ENCODE measurements at regions not wholly inside any gene's neighbourhood (a gene's known extent, or its start where the extent isn't known, plus 50 kb on each side); places are given as distances from the start of the nearest gene placed in this dataset.
"Not testable (repeated sequence)": the region's sequence is repeated elsewhere in the genome, so short reads cannot be mapped to it uniquely, and the experiment has no call there.

- Histone ChIP-seq H3K9ac (ENCODE audit: low read depth, low read length) (no peak overlapping the region), H3K4me2 (ENCODE audit: low read length) (no peak overlapping the region), H3K4me1 (ENCODE audit: control insufficient read depth, insufficient read depth, low read length) (peaks cover 7% of the 10 kb centered on the region), H3K36me3 (ENCODE audit: insufficient read depth, low read length) (no peaks in the 10 kb centered on the region), H3K27me3 (ENCODE audit: control insufficient read depth, insufficient read depth, low read length) (peaks cover 9% of the 10 kb centered on the region), H3K4me3 (ENCODE audit: low read length) (no peak overlapping the region), H3K9me3 (replicated peaks; ENCODE audit: low read length) (no peaks in the 10 kb centered on the region)
These were observed 136.4 kb upstream of the PRKCQ start for GRCh38 chr10:6716516-6716915.

- Histone ChIP-seq H3K9me3 (replicated peaks; ENCODE audit: low read length) (no peaks in the 10 kb centered on the region), H3K36me3 (ENCODE audit: insufficient read depth, low read length) (no peaks in the 10 kb centered on the region), H3K4me1 (ENCODE audit: control insufficient read depth, insufficient read depth, low read length) (no peaks in the 10 kb centered on the region), H3K27me3 (ENCODE audit: control insufficient read depth, insufficient read depth, low read length) (peaks cover 18% of the 10 kb centered on the region), H3K9ac (ENCODE audit: low read depth, low read length) (no peak overlapping the region), H3K4me3 (ENCODE audit: low read length) (no peak overlapping the region), H3K4me2 (ENCODE audit: low read length) (no peak overlapping the region)
These were observed 133.6 kb upstream of the PRKCQ start for GRCh38 chr10:6713716-6714115.

GRCh38 chr10:6713120-6713519, 133.0 kb upstream of the PRKCQ start:
- Histone ChIP-seq H3K9me3 (replicated peaks; ENCODE audit: low read length) (no peaks in the 10 kb centered on the region), H3K4me3 (ENCODE audit: low read length) (no peak overlapping the region), H3K27me3 (ENCODE audit: control insufficient read depth, insufficient read depth, low read length) (peaks cover 18% of the 10 kb centered on the region), H3K4me2 (ENCODE audit: low read length) (no peak overlapping the region), H3K9ac (ENCODE audit: low read depth, low read length) (no peak overlapping the region), H3K36me3 (ENCODE audit: insufficient read depth, low read length) (no peaks in the 10 kb centered on the region), H3K4me1 (ENCODE audit: control insufficient read depth, insufficient read depth, low read length) (no peaks in the 10 kb centered on the region)

GRCh38 chr10:6711881-6712280, 131.8 kb upstream of the PRKCQ start:
- H3K9ac ChIP-seq (ENCODE audit: low read depth, low read length), result no peak overlapping the region
- no peak overlapping the region for H3K4me3 ChIP-seq (ENCODE audit: low read length)
- no peaks in the 10 kb centered on the region for H3K9me3 ChIP-seq (replicated peaks; ENCODE audit: low read length)
- no peak overlapping the region for H3K4me2 ChIP-seq (ENCODE audit: low read length)
- H3K27me3 ChIP-seq (ENCODE audit: control insufficient read depth, insufficient read depth, low read length), result peaks cover 25% of the 10 kb centered on the region
- H3K4me1 ChIP-seq (ENCODE audit: control insufficient read depth, insufficient read depth, low read length), result no peaks in the 10 kb centered on the region
- no peaks in the 10 kb centered on the region for H3K36me3 ChIP-seq (ENCODE audit: insufficient read depth, low read length)

- Histone ChIP-seq H3K4me1 (ENCODE audit: control insufficient read depth, insufficient read depth, low read length) (no peaks in the 10 kb centered on the region), H3K36me3 (ENCODE audit: insufficient read depth, low read length) (no peaks in the 10 kb centered on the region), H3K4me3 (ENCODE audit: low read length) (no peak overlapping the region), H3K27me3 (ENCODE audit: control insufficient read depth, insufficient read depth, low read length) (peaks cover 25% of the 10 kb centered on the region), H3K9ac (ENCODE audit: low read depth, low read length) (no peak overlapping the region), H3K4me2 (ENCODE audit: low read length) (no peak overlapping the region), H3K9me3 (replicated peaks; ENCODE audit: low read length) (no peaks in the 10 kb centered on the region)
These were observed 131.3 kb upstream of the PRKCQ start for GRCh38 chr10:6711408-6711841.

- Histone ChIP-seq H3K36me3 (ENCODE audit: insufficient read depth, low read length) (no peaks in the 10 kb centered on the region), H3K27me3 (ENCODE audit: control insufficient read depth, insufficient read depth, low read length) (peaks cover 26% of the 10 kb centered on the region), H3K9ac (ENCODE audit: low read depth, low read length) (no peak overlapping the region), H3K4me2 (ENCODE audit: low read length) (no peak overlapping the region), H3K4me3 (ENCODE audit: low read length) (no peak overlapping the region), H3K9me3 (replicated peaks; ENCODE audit: low read length) (no peaks in the 10 kb centered on the region), H3K4me1 (ENCODE audit: control insufficient read depth, insufficient read depth, low read length) (no peaks in the 10 kb centered on the region)
These were observed 127.3 kb upstream of the PRKCQ start for GRCh38 chr10:6707352-6707751.

- Histone ChIP-seq H3K4me1 (ENCODE audit: control insufficient read depth, insufficient read depth, low read length) (no peaks in the 10 kb centered on the region), H3K4me3 (ENCODE audit: low read length) (no peak overlapping the region)
These were observed 126.6 kb upstream of the PRKCQ start for GRCh38 chr10:6706725-6707124.

GRCh38 chr10:6704896-6705295, 124.8 kb upstream of the PRKCQ start:
- no peak overlapping the region for H3K4me2 ChIP-seq (ENCODE audit: low read length)
- H3K36me3 ChIP-seq (ENCODE audit: insufficient read depth, low read length), result no peaks in the 10 kb centered on the region
- H3K4me3 ChIP-seq (ENCODE audit: low read length), result no peak overlapping the region
- no peaks in the 10 kb centered on the region for H3K9me3 ChIP-seq (replicated peaks; ENCODE audit: low read length)
- H3K9ac ChIP-seq (ENCODE audit: low read depth, low read length), result no peak overlapping the region
- no peaks in the 10 kb centered on the region for H3K4me1 ChIP-seq (ENCODE audit: control insufficient read depth, insufficient read depth, low read length)
- H3K27me3 ChIP-seq (ENCODE audit: control insufficient read depth, insufficient read depth, low read length), result peaks cover 14% of the 10 kb centered on the region

More at GRCh38 chr10:6706725-6707124, 126.6 kb upstream of the PRKCQ start:
- peaks cover 25% of the 10 kb centered on the region for H3K27me3 ChIP-seq (ENCODE audit: control insufficient read depth, insufficient read depth, low read length)
- no peaks in the 10 kb centered on the region for H3K36me3 ChIP-seq (ENCODE audit: insufficient read depth, low read length)
- H3K9ac ChIP-seq (ENCODE audit: low read depth, low read length), result no peak overlapping the region
- H3K4me2 ChIP-seq (ENCODE audit: low read length), result no peak overlapping the region
- H3K9me3 ChIP-seq (replicated peaks; ENCODE audit: low read length), result no peaks in the 10 kb centered on the region

- not testable (repeated sequence) for H3K9me3 ChIP-seq (replicated peaks; ENCODE audit: low read length); H3K36me3 ChIP-seq (ENCODE audit: insufficient read depth, low read length); H3K4me1 ChIP-seq (ENCODE audit: control insufficient read depth, insufficient read depth, low read length); H3K4me2 ChIP-seq (ENCODE audit: low read length); H3K9ac ChIP-seq (ENCODE audit: low read depth, low read length); H3K4me3 ChIP-seq (ENCODE audit: low read length)
- H3K27me3 ChIP-seq (ENCODE audit: control insufficient read depth, insufficient read depth, low read length), result peaks cover 13% of the 10 kb centered on the region
These were observed 122.8 kb upstream of the PRKCQ start for GRCh38 chr10:6702833-6703232.

- no peaks in the 10 kb centered on the region for H3K4me1 ChIP-seq (ENCODE audit: control insufficient read depth, insufficient read depth, low read length)
- H3K27me3 ChIP-seq (ENCODE audit: control insufficient read depth, insufficient read depth, low read length), result peaks cover 7% of the 10 kb centered on the region
- no peaks in the 10 kb centered on the region for H3K9me3 ChIP-seq (replicated peaks; ENCODE audit: low read length)
- H3K4me2 ChIP-seq (ENCODE audit: low read length), result no peak overlapping the region
- H3K9ac ChIP-seq (ENCODE audit: low read depth, low read length), result no peak overlapping the region
- H3K4me3 ChIP-seq (ENCODE audit: low read length), result no peak overlapping the region
- H3K36me3 ChIP-seq (ENCODE audit: insufficient read depth, low read length), result no peaks in the 10 kb centered on the region
These were observed 122.0 kb upstream of the PRKCQ start for GRCh38 chr10:6702030-6702429.

- no peak overlapping the region for H3K9ac ChIP-seq (ENCODE audit: low read depth, low read length)
- no peaks in the 10 kb centered on the region for H3K9me3 ChIP-seq (replicated peaks; ENCODE audit: low read length)
- no peak overlapping the region for H3K4me2 ChIP-seq (ENCODE audit: low read length)
- no peaks in the 10 kb centered on the region for H3K36me3 ChIP-seq (ENCODE audit: insufficient read depth, low read length)
- H3K4me1 ChIP-seq (ENCODE audit: control insufficient read depth, insufficient read depth, low read length), result no peaks in the 10 kb centered on the region
- H3K4me3 ChIP-seq (ENCODE audit: low read length), result no peak overlapping the region
- H3K27me3 ChIP-seq (ENCODE audit: control insufficient read depth, insufficient read depth, low read length), result peaks cover 7% of the 10 kb centered on the region
These were observed 121.2 kb upstream of the PRKCQ start for GRCh38 chr10:6701289-6701688.

- Histone ChIP-seq H3K9me3 (replicated peaks; ENCODE audit: low read length) (no peaks in the 10 kb centered on the region), H3K4me2 (ENCODE audit: low read length) (no peak overlapping the region), H3K4me3 (ENCODE audit: low read length) (no peak overlapping the region), H3K4me1 (ENCODE audit: control insufficient read depth, insufficient read depth, low read length) (no peaks in the 10 kb centered on the region), H3K9ac (ENCODE audit: low read depth, low read length) (no peak overlapping the region), H3K36me3 (ENCODE audit: insufficient read depth, low read length) (no peaks in the 10 kb centered on the region), H3K27me3 (ENCODE audit: control insufficient read depth, insufficient read depth, low read length) (peaks cover 7% of the 10 kb centered on the region)
These were observed 120.0 kb upstream of the PRKCQ start for GRCh38 chr10:6700066-6700465.

Measured in skeletal muscle satellite cell (primary cell).